GM12874 (cell line): ENCODE measurements at regions not wholly inside any gene's neighbourhood (a gene's known extent, or its start where the extent isn't known, plus 50 kb on each side); places are given as distances from the start of the nearest gene placed in this dataset.

Experiments used
- CTCF ChIP-seq: IDR thresholded peaks from 2 replicates; pipeline ENCODE4 v1.5.1; 2011; ENCODE audit warnings: low read depth, mild to moderate bottlenecking, control low read depth, low read length, moderate library complexity; ENCODE audit not compliant: insufficient read depth

DNA sequence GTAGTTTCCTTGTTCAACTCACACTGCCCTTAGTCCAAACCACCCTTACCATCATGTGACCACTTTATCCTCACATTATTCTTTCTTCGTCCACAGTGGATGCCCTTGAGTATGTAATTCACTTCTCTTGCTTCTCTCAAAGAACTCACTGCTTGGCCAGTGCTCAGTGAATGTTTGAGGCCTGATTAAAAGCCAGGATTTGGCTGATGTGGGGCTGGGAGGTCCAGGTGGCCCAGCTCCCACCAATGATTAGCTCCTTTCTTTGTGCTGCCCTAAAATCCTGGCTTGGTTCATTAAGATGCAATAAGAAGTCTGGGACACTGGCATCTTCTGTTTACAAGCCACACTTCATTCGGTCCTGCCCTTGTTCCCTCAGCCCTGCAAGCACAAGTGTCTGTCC lies 97.8 kb upstream of the CELF4 start:
- TF ChIP-seq CTCF: no peak

DNA sequence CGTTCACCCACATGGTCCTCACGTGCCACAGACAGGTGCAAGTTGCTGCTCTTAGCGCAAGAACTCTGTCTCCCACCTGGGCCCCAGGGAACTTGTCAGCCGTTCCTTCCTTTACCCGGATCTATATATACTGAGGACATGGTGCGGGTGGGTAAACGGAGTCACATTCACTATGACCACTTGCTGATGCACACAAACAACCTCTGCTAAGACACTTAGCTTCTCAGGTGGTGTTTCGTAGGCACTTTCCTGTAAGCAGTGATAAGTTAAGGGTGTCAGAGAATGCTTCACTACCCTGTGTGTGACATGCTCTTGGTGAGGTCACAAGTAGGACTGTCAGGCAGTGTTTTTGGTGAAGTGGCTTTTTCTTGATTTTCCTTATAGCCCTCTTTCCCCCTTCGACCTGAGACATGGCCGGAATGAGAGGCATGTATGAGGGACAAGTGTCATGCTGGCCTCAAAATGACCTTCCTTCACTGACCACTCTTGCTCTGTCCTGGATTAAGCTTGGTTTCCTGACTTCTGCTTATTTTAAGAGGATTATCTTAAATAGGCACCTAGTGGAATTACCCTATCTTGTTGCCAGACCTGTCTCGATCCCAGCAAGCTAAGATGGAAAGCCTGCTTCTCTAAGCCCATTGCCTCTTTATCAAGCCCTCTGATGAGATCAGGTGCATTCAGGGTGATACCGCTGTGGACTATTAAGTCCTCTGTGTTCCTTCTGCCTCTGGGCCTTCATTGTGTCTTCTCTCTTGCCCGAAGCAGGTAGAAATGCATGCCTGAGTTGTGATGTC lies 97.1 kb upstream of the CELF4 start:
- no peak for TF ChIP-seq CTCF

GRCh38 chr18:37662099-37662498 lies 96.5 kb upstream of the CELF4 start:
- no peak for TF ChIP-seq CTCF

GRCh38 chr18:37661478-37661877 lies 95.9 kb upstream of the CELF4 start:
- TF ChIP-seq CTCF: no peak

- TF ChIP-seq CTCF: no peak
Observed at GRCh38 chr18:37661061-37661460, 95.5 kb upstream of the CELF4 start.

DNA sequence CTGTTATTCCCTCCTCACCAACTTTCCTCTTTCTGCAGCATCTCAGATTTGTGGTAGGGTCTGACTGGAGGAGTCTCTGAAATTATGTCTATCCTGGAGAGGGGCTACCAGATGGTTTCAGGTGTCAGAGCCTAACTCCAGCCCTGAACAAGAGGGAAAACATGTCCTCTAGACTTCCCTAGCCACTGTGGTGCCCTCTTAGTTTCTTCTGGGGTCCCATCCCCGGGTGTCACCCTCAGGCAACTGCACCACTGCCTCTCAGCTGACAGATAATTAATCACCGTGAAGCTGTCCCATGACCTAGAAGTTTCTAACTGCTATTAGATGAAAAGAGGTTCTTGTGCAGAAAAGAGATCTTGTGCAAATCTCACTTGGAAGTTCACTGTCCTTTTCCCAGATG lies 95.1 kb upstream of the CELF4 start:
- TF ChIP-seq CTCF: no peak

DNA sequence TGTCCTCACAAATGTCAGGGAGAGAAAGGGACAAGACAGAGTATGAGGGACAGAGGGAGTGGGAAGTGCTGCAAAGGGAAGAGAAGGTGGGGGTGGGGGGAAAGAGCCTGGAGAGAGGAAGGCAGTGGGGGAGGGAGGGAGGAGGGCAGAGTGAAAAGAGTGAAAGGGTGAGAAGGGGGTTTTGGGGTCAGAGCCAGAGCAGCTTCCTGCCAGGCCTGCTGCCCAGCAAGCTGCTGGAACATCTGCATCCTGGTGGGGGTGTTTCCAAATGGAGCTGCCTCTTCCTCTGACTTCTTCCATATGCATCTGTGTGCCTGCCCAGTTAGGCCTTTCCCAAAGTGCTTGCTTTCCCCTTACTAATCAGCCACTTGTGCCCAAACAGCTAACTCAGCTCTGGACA lies 94.3 kb upstream of the CELF4 start:
- no peak for TF ChIP-seq CTCF
